Erythroblast (primary cell): ENCODE measurements at regions not wholly inside any gene's neighbourhood (a gene's known extent, or its start where the extent isn't known, plus 50 kb on each side); places are given as distances from the start of the nearest gene placed in this dataset.

Experiments
- GATA1 ChIP-seq: IDR thresholded peaks from 2 replicates; pipeline ENCODE4 v1.6.1; 2011; ENCODE audit warnings: low read depth, mild to moderate bottlenecking, control low read depth, low read length, moderate library complexity
- POLR2A ChIP-seq: IDR thresholded peaks from 2 replicates; pipeline ENCODE4 v1.6.1; 2011; ENCODE audit warnings: mild to moderate bottlenecking, low read length

DNA sequence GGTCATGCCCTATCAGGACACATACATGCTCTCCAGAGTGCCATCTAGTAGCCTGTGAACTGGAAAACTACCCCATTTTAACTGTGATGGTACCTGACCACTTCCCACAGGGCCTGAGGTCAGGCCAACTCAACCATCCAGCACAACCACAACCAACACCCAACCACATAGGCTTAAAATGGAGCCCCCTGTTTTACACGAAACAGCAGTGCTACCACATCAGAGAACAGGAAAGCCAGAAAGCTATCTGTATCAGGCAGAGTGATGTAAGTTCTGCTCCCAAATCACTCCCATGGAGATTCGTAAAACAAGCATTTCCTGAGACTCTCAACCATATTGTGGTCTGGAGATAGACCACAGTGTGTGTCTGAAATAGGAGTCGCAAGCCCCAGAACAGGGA lies 1017.3 kb upstream of the EPHA6 start:
- TF ChIP-seq POLR2A (no peak), GATA1 (no peak)
